ENCODE measurements at regions not wholly inside any gene's neighbourhood (a gene's known extent, or its start where the extent isn't known, plus 50 kb on each side); places are given as distances from the start of the nearest gene placed in this dataset.
A peak's percentile ranks its signal among the peaks of the same experiment; 100 is the strongest.

- Histone ChIP-seq H2AFZ (ENCODE audit: low read length) (no peak overlapping the region), H3K27me3 (ENCODE audit: control insufficient read depth in 3 of 3, insufficient read depth in 3 of 3, low read depth in 1 of 3, low read length in 3 of 3) (no peaks in the 10 kb centered on the region), H2BK5ac (ENCODE audit: low read length) (no peak overlapping the region), H3K4ac (ENCODE audit: low read length) (no peak overlapping the region), H3K4me3 (ENCODE audit: low read length in 2 of 2) (no peak overlapping the region), H4K91ac (ENCODE audit: low read depth, low read length, poor library complexity) (no peak overlapping the region), H3K4me1 (ENCODE audit: control insufficient read depth in 2 of 2, insufficient read depth in 1 of 2, low read depth in 1 of 2, low read length in 2 of 2) (peaks cover 18 to 24% of the 10 kb centered on the region in 2 donors), H2AK5ac (ENCODE audit: low read depth, low read length) (no peak overlapping the region), H3K36me3 (replicated peaks in 1 of 2; ENCODE audit: control insufficient read depth in 2 of 2, insufficient read depth in 2 of 2, low read length in 2 of 2) (no peaks in the 10 kb centered on the region), H3K79me1 (ENCODE audit: low read depth, low read length) (no peaks in the 10 kb centered on the region), H3K23ac (ENCODE audit: low read depth, low read length, poor library complexity) (no peak overlapping the region), H2BK12ac (ENCODE audit: low read length) (no peak overlapping the region), H3K18ac (ENCODE audit: low read length) (no peak overlapping the region), H3K27ac (replicated peaks; ENCODE audit: low read length) (no peak overlapping the region), H3K14ac (ENCODE audit: low read length) (no peak overlapping the region), H2BK120ac (ENCODE audit: low read depth, low read length) (no peak overlapping the region), H3K4me2 (ENCODE audit: insufficient read depth, low read length, poor library complexity, severe bottlenecking) (no peak overlapping the region), H4K8ac (ENCODE audit: low read depth, low read length) (no peak overlapping the region), H3K9me3 (replicated peaks in 1 of 2; ENCODE audit: control insufficient read depth in 2 of 2, insufficient read depth in 1 of 2, low read depth in 1 of 2, low read length in 2 of 2) (no peaks in the 10 kb centered on the region), H2BK15ac (ENCODE audit: low read length) (no peak overlapping the region), H3K9ac (ENCODE audit: low read depth, low read length, poor library complexity) (no peak overlapping the region)
- no CpG with 5 or more reads among the region's 2 CpGs for WGBS, 2 donors (ENCODE audit: extremely low coverage in 2 of 2, insufficient read length in 2 of 2, insufficient replicate concordance in 1 of 2)
- no peak for DNase-seq (ENCODE audit: low spot score)
These were observed 53.1 kb upstream of the TGM3 start for GRCh38 chr20:2242678-2243077.

GRCh38 chr20:2244523-2244922 is 51.3 kb upstream of the TGM3 start:
- H2BK5ac ChIP-seq (ENCODE audit: low read length) = no peak overlapping the region
- H3K27me3 ChIP-seq (ENCODE audit: control insufficient read depth in 3 of 3, insufficient read depth in 3 of 3, low read depth in 1 of 3, low read length in 3 of 3) = no peaks in the 10 kb centered on the region
- WGBS, 2 donors (ENCODE audit: extremely low coverage in 2 of 2, insufficient read length in 2 of 2, insufficient replicate concordance in 1 of 2) = no CpG with 5 or more reads among the region's 4 CpGs
- no peaks in the 10 kb centered on the region for H3K36me3 ChIP-seq (replicated peaks in 1 of 2; ENCODE audit: control insufficient read depth in 2 of 2, insufficient read depth in 2 of 2, low read length in 2 of 2)
- H3K4me1 ChIP-seq (ENCODE audit: control insufficient read depth in 2 of 2, insufficient read depth in 1 of 2, low read depth in 1 of 2, low read length in 2 of 2) = peaks cover 18 to 24% of the 10 kb centered on the region in 2 donors
- H2AFZ ChIP-seq (ENCODE audit: low read length) = peak overlapping the region; percentile 52
- no peak overlapping the region for H2AK5ac ChIP-seq (ENCODE audit: low read depth, low read length)
- no peak overlapping the region for H3K18ac ChIP-seq (ENCODE audit: low read length)
- H3K27ac ChIP-seq (replicated peaks; ENCODE audit: low read length) = no peak overlapping the region
- H2BK15ac ChIP-seq (ENCODE audit: low read length) = no peak overlapping the region
- H3K9me3 ChIP-seq (replicated peaks in 1 of 2; ENCODE audit: control insufficient read depth in 2 of 2, insufficient read depth in 1 of 2, low read depth in 1 of 2, low read length in 2 of 2) = no peaks in the 10 kb centered on the region
- H2BK120ac ChIP-seq (ENCODE audit: low read depth, low read length) = no peak overlapping the region
- no peak overlapping the region for H2BK12ac ChIP-seq (ENCODE audit: low read length)
- no peak overlapping the region for H4K8ac ChIP-seq (ENCODE audit: low read depth, low read length)
- no peak overlapping the region for H3K23ac ChIP-seq (ENCODE audit: low read depth, low read length, poor library complexity)
- H3K4me2 ChIP-seq (ENCODE audit: insufficient read depth, low read length, poor library complexity, severe bottlenecking) = no peak overlapping the region
- no peak for DNase-seq (ENCODE audit: low spot score)
- H3K14ac ChIP-seq (ENCODE audit: low read length) = no peak overlapping the region
- H3K79me1 ChIP-seq (ENCODE audit: low read depth, low read length) = no peaks in the 10 kb centered on the region
- no peak overlapping the region for H3K9ac ChIP-seq (ENCODE audit: low read depth, low read length, poor library complexity)
- H3K4ac ChIP-seq (ENCODE audit: low read length) = no peak overlapping the region
- peak overlapping the region in 1 of 2 donors; percentile 25 for H3K4me3 ChIP-seq (ENCODE audit: low read length in 2 of 2)
- H4K91ac ChIP-seq (ENCODE audit: low read depth, low read length, poor library complexity) = no peak overlapping the region

GRCh38 chr20:2244993-2245392 is 50.8 kb upstream of the TGM3 start:
- H3K4me2 ChIP-seq (ENCODE audit: insufficient read depth, low read length, poor library complexity, severe bottlenecking) = no peak overlapping the region
- no CpG with 5 or more reads among the region's 6 CpGs for WGBS, 2 donors (ENCODE audit: extremely low coverage in 2 of 2, insufficient read length in 2 of 2, insufficient replicate concordance in 1 of 2)
- peak overlapping the region in 1 of 2 donors; percentile 25 for H3K4me3 ChIP-seq (ENCODE audit: low read length in 2 of 2)
- H4K8ac ChIP-seq (ENCODE audit: low read depth, low read length) = no peak overlapping the region
- no peak overlapping the region for H3K27ac ChIP-seq (replicated peaks; ENCODE audit: low read length)
- H2BK15ac ChIP-seq (ENCODE audit: low read length) = no peak overlapping the region
- H2AFZ ChIP-seq (ENCODE audit: low read length) = peak overlapping the region; percentile 52
- no peak overlapping the region for H2AK5ac ChIP-seq (ENCODE audit: low read depth, low read length)
- H3K14ac ChIP-seq (ENCODE audit: low read length) = no peak overlapping the region
- H3K79me1 ChIP-seq (ENCODE audit: low read depth, low read length) = no peaks in the 10 kb centered on the region
- H3K4me1 ChIP-seq (ENCODE audit: control insufficient read depth in 2 of 2, insufficient read depth in 1 of 2, low read depth in 1 of 2, low read length in 2 of 2) = peaks cover 18 to 24% of the 10 kb centered on the region in 2 donors
- H3K18ac ChIP-seq (ENCODE audit: low read length) = no peak overlapping the region
- no peak overlapping the region for H2BK120ac ChIP-seq (ENCODE audit: low read depth, low read length)
- DNase-seq (ENCODE audit: low spot score) = no peak
- no peak overlapping the region for H4K91ac ChIP-seq (ENCODE audit: low read depth, low read length, poor library complexity)
- H3K27me3 ChIP-seq (ENCODE audit: control insufficient read depth in 3 of 3, insufficient read depth in 3 of 3, low read depth in 1 of 3, low read length in 3 of 3) = no peaks in the 10 kb centered on the region
- no peaks in the 10 kb centered on the region for H3K36me3 ChIP-seq (replicated peaks in 1 of 2; ENCODE audit: control insufficient read depth in 2 of 2, insufficient read depth in 2 of 2, low read length in 2 of 2)
- H3K4ac ChIP-seq (ENCODE audit: low read length) = no peak overlapping the region
- H3K9ac ChIP-seq (ENCODE audit: low read depth, low read length, poor library complexity) = no peak overlapping the region
- H3K9me3 ChIP-seq (replicated peaks in 1 of 2; ENCODE audit: control insufficient read depth in 2 of 2, insufficient read depth in 1 of 2, low read depth in 1 of 2, low read length in 2 of 2) = no peaks in the 10 kb centered on the region
- no peak overlapping the region for H3K23ac ChIP-seq (ENCODE audit: low read depth, low read length, poor library complexity)
- H2BK12ac ChIP-seq (ENCODE audit: low read length) = no peak overlapping the region
- H2BK5ac ChIP-seq (ENCODE audit: low read length) = no peak overlapping the region

GRCh38 chr20:2245637-2246036 is 50.2 kb upstream of the TGM3 start:
- H3K4me1 ChIP-seq (ENCODE audit: control insufficient read depth in 2 of 2, insufficient read depth in 1 of 2, low read depth in 1 of 2, low read length in 2 of 2) = peaks cover 18 to 24% of the 10 kb centered on the region in 2 donors
- no peak overlapping the region for H2AK5ac ChIP-seq (ENCODE audit: low read depth, low read length)
- H3K4me2 ChIP-seq (ENCODE audit: insufficient read depth, low read length, poor library complexity, severe bottlenecking) = peak overlapping the region; percentile 14
- no peak overlapping the region for H3K4me3 ChIP-seq (ENCODE audit: low read length in 2 of 2)
- no peak overlapping the region for H4K8ac ChIP-seq (ENCODE audit: low read depth, low read length)
- H3K79me1 ChIP-seq (ENCODE audit: low read depth, low read length) = no peaks in the 10 kb centered on the region
- H3K23ac ChIP-seq (ENCODE audit: low read depth, low read length, poor library complexity) = no peak overlapping the region
- no peak overlapping the region for H2BK15ac ChIP-seq (ENCODE audit: low read length)
- H2BK12ac ChIP-seq (ENCODE audit: low read length) = no peak overlapping the region
- H3K4ac ChIP-seq (ENCODE audit: low read length) = no peak overlapping the region
- H2BK120ac ChIP-seq (ENCODE audit: low read depth, low read length) = no peak overlapping the region
- H2BK5ac ChIP-seq (ENCODE audit: low read length) = no peak overlapping the region
- H3K27me3 ChIP-seq (ENCODE audit: control insufficient read depth in 3 of 3, insufficient read depth in 3 of 3, low read depth in 1 of 3, low read length in 3 of 3) = no peaks in the 10 kb centered on the region
- no CpG with 5 or more reads among the region's 1 CpG for WGBS, 2 donors (ENCODE audit: extremely low coverage in 2 of 2, insufficient read length in 2 of 2, insufficient replicate concordance in 1 of 2)
- peak overlapping the region; percentile 8 for H2AFZ ChIP-seq (ENCODE audit: low read length)
- no peaks in the 10 kb centered on the region for H3K9me3 ChIP-seq (replicated peaks in 1 of 2; ENCODE audit: control insufficient read depth in 2 of 2, insufficient read depth in 1 of 2, low read depth in 1 of 2, low read length in 2 of 2)
- H3K14ac ChIP-seq (ENCODE audit: low read length) = no peak overlapping the region
- H3K27ac ChIP-seq (replicated peaks; ENCODE audit: low read length) = peak overlapping the region; percentile 5
- no peak overlapping the region for H3K18ac ChIP-seq (ENCODE audit: low read length)
- H3K36me3 ChIP-seq (replicated peaks in 1 of 2; ENCODE audit: control insufficient read depth in 2 of 2, insufficient read depth in 2 of 2, low read length in 2 of 2) = no peaks in the 10 kb centered on the region
- H3K9ac ChIP-seq (ENCODE audit: low read depth, low read length, poor library complexity) = no peak overlapping the region
- DNase-seq (ENCODE audit: low spot score) = no peak
- no peak overlapping the region for H4K91ac ChIP-seq (ENCODE audit: low read depth, low read length, poor library complexity)

Measured in neuronal stem cell (in vitro differentiated cells).